K562 (cell line): ENCODE measurements at regions not wholly inside any gene's neighbourhood (a gene's known extent, or its start where the extent isn't known, plus 50 kb on each side); places are given as distances from the start of the nearest gene placed in this dataset.
A peak's percentile ranks its signal among the peaks of the same experiment; 100 is the strongest.

Experiments used
- CCNT2 ChIP-seq: IDR thresholded peaks from 2 replicates; pipeline ENCODE4 v1.6.1; 2011; ENCODE audit warnings: borderline replicate concordance, low read depth, mild to moderate bottlenecking, moderate library complexity, mixed read lengths, low read length; ENCODE audit not compliant: insufficient read length; ENCODE audit errors: extremely low read depth
- CXXC5 ChIP-seq: fragments of 250-450 bp; sonication (Bioruptor Pico); IDR thresholded peaks from 2 replicates; pipeline ENCODE4 v1.8.0; 2022; ENCODE audit warnings: inconsistent platforms, mild to moderate bottlenecking, moderate library complexity
- E2F6 ChIP-seq, 2 experiments: IDR thresholded peaks; 2 replicates each; pipeline ENCODE4 v1.6.1; 2011; ENCODE audit warnings: borderline replicate concordance in 1 of 2, control low read depth in 1 of 2, low read depth in 1 of 2, low read length in 1 of 2, mild to moderate bottlenecking in 1 of 2, mixed read lengths in 1 of 2, moderate library complexity in 1 of 2; ENCODE audit not compliant: insufficient read depth in 1 of 2, insufficient read length in 1 of 2, poor library complexity in 1 of 2, severe bottlenecking in 1 of 2; ENCODE audit errors: extremely low read depth in 1 of 2
- FOXP1 ChIP-seq: sonication (generic); formaldehyde crosslinking; IDR thresholded peaks from 2 replicates; pipeline ENCODE4 v1.8.0; 2022; ENCODE audit warnings: mild to moderate bottlenecking, missing genetic modification reagents
- JUNB ChIP-seq: fragments of 450-650 bp; formaldehyde crosslinking; conservative IDR thresholded peaks from 2 replicates; pipeline ENCODE4 v1.4.0; 2020; ENCODE audit warnings: mild to moderate bottlenecking
- L3MBTL2 ChIP-seq: fragments of 450-650 bp; IDR thresholded peaks from 2 replicates; pipeline ENCODE4 v1.6.1; 2016; ENCODE audit warnings: mild to moderate bottlenecking, moderate library complexity
- MTA3 ChIP-seq: fragments of 450-650 bp; formaldehyde crosslinking; IDR thresholded peaks from 2 replicates; pipeline ENCODE4 v1.6.1; 2017; ENCODE audit warnings: mild to moderate bottlenecking, borderline replicate concordance
- NONO ChIP-seq, 2 experiments: fragments of 200-400 bp in 1 of 2; fragments of 450-650 bp in 1 of 2; formaldehyde crosslinking in 1 of 2; IDR thresholded peaks; 2 replicates each; pipeline ENCODE4 v1.6.1; 2017; ENCODE audit warnings: low read depth in 2 of 2, mild to moderate bottlenecking in 2 of 2, moderate library complexity in 2 of 2, low read length in 1 of 2
- NR4A1 ChIP-seq, 2 experiments: fragments of 250-450 bp in 1 of 2; fragments of 450-650 bp in 1 of 2; sonication (Bioruptor Pico) in 1 of 2; IDR thresholded peaks; 2 replicates each; pipeline versions ENCODE4 v1.4.0 to v1.6.1; 2016 to 2020; ENCODE audit warnings: mild to moderate bottlenecking in 2 of 2, missing compliant biosample characterization in 1 of 2, missing genetic modification characterization in 1 of 2, moderate library complexity in 1 of 2
- NRF1 ChIP-seq, 2 experiments: fragments of 450-650 bp; IDR thresholded peaks in 1 of 2; conservative IDR thresholded peaks in 1 of 2; 2 replicates each; pipeline ENCODE4 v1.6.1; 2014; ENCODE audit warnings: mild to moderate bottlenecking in 2 of 2
- PHF8 ChIP-seq: fragments of 200-600 bp; sonication (generic); IDR thresholded peaks from 2 replicates; pipeline ENCODE4 v1.6.1; 2012; ENCODE audit warnings: mixed run types, mild to moderate bottlenecking, inconsistent platforms, low read length, moderate library complexity, borderline replicate concordance
- PRMT5 ChIP-seq: sonication (generic); formaldehyde crosslinking; IDR thresholded peaks from 2 replicates; pipeline ENCODE4 v1.5.0; 2020; ENCODE audit warnings: missing genetic modification reagents
- RBFOX2 ChIP-seq: fragments of 200-400 bp; formaldehyde crosslinking; IDR thresholded peaks from 2 replicates; pipeline ENCODE4 v1.6.1; 2017; ENCODE audit warnings: low read depth, mild to moderate bottlenecking, low read length, moderate library complexity
- RREB1 ChIP-seq: fragments of 250-450 bp; sonication (Bioruptor Pico); IDR thresholded peaks from 2 replicates; pipeline ENCODE4 v1.4.0; 2020
- SIN3A ChIP-seq, 2 experiments: fragments of 150-350 bp in 1 of 2; IDR thresholded peaks; 2 replicates each; pipeline ENCODE4 v1.6.1; 2011 to 2016; ENCODE audit warnings: borderline replicate concordance in 2 of 2, low read depth in 2 of 2, low read length in 2 of 2, mild to moderate bottlenecking in 2 of 2, moderate library complexity in 2 of 2; ENCODE audit not compliant: control insufficient read depth in 1 of 2
- TEAD1 ChIP-seq, 2 experiments: fragments of 450-650 bp in 1 of 2; sonication (generic) in 1 of 2; formaldehyde crosslinking; IDR thresholded peaks; 2 replicates each; pipeline versions ENCODE4 v1.4.0 to v1.8.0; 2020 to 2022; ENCODE audit warnings: mild to moderate bottlenecking in 2 of 2, missing genetic modification reagents in 1 of 2
- ZBTB17 ChIP-seq: fragments of 450-650 bp; formaldehyde crosslinking; IDR thresholded peaks from 2 replicates; pipeline ENCODE4 v1.4.0; 2020; ENCODE audit warnings: mild to moderate bottlenecking
- ZNF239 ChIP-seq: fragments of 250-450 bp; sonication (Bioruptor Pico); IDR thresholded peaks from 2 replicates; pipeline ENCODE4 v1.4.0; 2020; ENCODE audit warnings: mild to moderate bottlenecking
- ZNF76 ChIP-seq: fragments of 250-450 bp; sonication (Bioruptor Pico); IDR thresholded peaks from 2 replicates; pipeline ENCODE4 v1.4.0; 2020; ENCODE audit warnings: mild to moderate bottlenecking, moderate library complexity, borderline replicate concordance

- peak; percentile 28; the same call in 1 of the 2 replicates for TF ChIP-seq FOXP1 (CRISPR knock-in tag)
- peak; percentile 19; the same call in 1 of the 2 replicates for TF ChIP-seq ZNF239 (CRISPR knock-in tag)
- TF ChIP-seq MTA3, result peak; percentile 73; the same call in 1 of the 2 replicates
- TF ChIP-seq E2F6 (IDR thresholded peaks at IDR 0.05; ENCODE audit: borderline replicate concordance in 1 of 2, extremely low read depth in 1 of 2, insufficient read depth in 1 of 2, insufficient read length in 1 of 2, low read depth in 1 of 2, low read length in 1 of 2, poor library complexity in 1 of 2, severe bottlenecking in 1 of 2), result peak in 1 of 2 experiments; percentile 4
- TF ChIP-seq L3MBTL2, result peak; percentile 69
- 0 out of 2 replicates have a peak, but pooled peaks have one; percentile 32 for TF ChIP-seq RREB1
- no peak for TF ChIP-seq SIN3A (IDR thresholded peaks at IDR 0.05; ENCODE audit: borderline replicate concordance in 2 of 2, control insufficient read depth in 1 of 2, low read depth in 2 of 2, low read length in 2 of 2)
- peak; percentile 44 to 47; a peak in 3 of 4 replicates for TF ChIP-seq NRF1 (conservative IDR thresholded peaks at IDR 0.05 in 1 of 2, IDR thresholded peaks at IDR 0.05 in 1 of 2)
- TF ChIP-seq ZBTB17 (CRISPR knock-in tag), result peak; percentile 49; the same call in 1 of the 2 replicates
- no peak for TF ChIP-seq PRMT5
- TF ChIP-seq RBFOX2, result peak; percentile 63
- peak; percentile 50 for TF ChIP-seq CXXC5 (CRISPR knock-in tag)
- TF ChIP-seq NONO (IDR thresholded peaks at IDR 0.05; ENCODE audit: low read depth in 2 of 2, low read length in 1 of 2), result no peak
- peak; percentile 52; the same call in 1 of the 2 replicates for TF ChIP-seq ZNF76 (CRISPR knock-in tag)
- 0 out of 4 replicates have a peak, but pooled peaks of 1 of the 2 experiments have one; percentile 7 for TF ChIP-seq TEAD1 (CRISPR knock-in tag; IDR thresholded peaks at IDR 0.05)
- peak; percentile 65 for TF ChIP-seq CCNT2
- no peak for TF ChIP-seq JUNB
- TF ChIP-seq NR4A1 (CRISPR knock-in tag; IDR thresholded peaks at IDR 0.05), result peak; percentile 84; the same call in 1 of the 2 replicates
- no peak for TF ChIP-seq NR4A1 (tag; IDR thresholded peaks at IDR 0.05)
- TF ChIP-seq PHF8, result peak; percentile 29; the same call in 1 of the 2 replicates
Measured at GRCh38 chr5:36744773-36745589, 131.6 kb upstream of the NIPBL start (continued).
